ENCODE measurements at regions not wholly inside any gene's neighbourhood (a gene's known extent, or its start where the extent isn't known, plus 50 kb on each side); places are given as distances from the start of the nearest gene placed in this dataset.
A peak's percentile ranks its signal among the peaks of the same experiment; 100 is the strongest.

DNA sequence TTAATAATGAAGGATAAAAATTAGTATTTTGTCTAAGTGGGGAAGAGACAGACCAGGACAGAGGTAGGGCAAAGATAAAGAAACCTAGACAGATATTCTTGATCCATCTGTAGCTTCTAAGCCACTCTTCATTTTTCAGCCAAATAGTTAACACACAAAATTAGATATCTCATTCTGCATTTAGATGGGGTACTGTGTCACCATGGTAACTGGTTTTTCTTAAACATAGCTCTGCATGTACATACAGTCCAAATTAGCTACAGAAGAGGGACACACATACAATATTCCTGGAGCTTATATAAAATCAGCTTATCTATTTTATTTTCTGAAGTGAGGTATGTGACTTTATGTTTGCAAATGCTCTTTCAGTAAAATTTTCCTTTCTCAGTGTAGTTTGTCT is 393.7 kb downstream of the PPP3CA start:
- TF ChIP-seq, protein P1, sequence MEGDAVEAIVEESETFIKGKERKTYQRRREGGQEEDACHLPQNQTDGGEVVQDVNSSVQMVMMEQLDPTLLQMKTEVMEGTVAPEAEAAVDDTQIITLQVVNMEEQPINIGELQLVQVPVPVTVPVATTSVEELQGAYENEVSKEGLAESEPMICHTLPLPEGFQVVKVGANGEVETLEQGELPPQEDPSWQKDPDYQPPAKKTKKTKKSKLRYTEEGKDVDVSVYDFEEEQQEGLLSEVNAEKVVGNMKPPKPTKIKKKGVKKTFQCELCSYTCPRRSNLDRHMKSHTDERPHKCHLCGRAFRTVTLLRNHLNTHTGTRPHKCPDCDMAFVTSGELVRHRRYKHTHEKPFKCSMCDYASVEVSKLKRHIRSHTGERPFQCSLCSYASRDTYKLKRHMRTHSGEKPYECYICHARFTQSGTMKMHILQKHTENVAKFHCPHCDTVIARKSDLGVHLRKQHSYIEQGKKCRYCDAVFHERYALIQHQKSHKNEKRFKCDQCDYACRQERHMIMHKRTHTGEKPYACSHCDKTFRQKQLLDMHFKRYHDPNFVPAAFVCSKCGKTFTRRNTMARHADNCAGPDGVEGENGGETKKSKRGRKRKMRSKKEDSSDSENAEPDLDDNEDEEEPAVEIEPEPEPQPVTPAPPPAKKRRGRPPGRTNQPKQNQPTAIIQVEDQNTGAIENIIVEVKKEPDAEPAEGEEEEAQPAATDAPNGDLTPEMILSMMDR (conservative IDR thresholded peaks at IDR 0.05), result no peak
- TF ChIP-seq ZFX (IDR thresholded peaks at IDR 0.05), result no peak
- no peak overlapping the region for H3K27ac ChIP-seq

DNA sequence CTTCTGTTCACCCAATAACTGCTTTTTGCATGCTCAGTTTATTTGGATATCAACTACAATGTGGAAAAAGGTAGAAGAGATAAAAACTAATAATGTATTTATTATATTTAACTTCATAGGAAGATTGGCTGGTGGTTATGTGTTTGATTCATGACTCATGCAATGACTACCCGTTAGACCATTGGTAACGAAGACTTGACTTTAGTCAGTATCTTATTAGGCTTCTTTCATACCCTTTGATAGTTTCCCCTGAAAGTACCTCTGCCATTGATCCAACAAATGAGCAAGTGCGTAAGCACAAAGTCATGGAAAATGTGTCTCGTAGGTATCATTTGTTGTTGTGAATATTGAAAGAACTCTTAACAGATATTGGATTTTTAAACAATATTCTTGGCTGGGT is 394.7 kb downstream of the PPP3CA start:
- TF ChIP-seq ZFX (IDR thresholded peaks at IDR 0.05), result no peak
- TF ChIP-seq, protein P1 (conservative IDR thresholded peaks at IDR 0.05), result no peak

DNA sequence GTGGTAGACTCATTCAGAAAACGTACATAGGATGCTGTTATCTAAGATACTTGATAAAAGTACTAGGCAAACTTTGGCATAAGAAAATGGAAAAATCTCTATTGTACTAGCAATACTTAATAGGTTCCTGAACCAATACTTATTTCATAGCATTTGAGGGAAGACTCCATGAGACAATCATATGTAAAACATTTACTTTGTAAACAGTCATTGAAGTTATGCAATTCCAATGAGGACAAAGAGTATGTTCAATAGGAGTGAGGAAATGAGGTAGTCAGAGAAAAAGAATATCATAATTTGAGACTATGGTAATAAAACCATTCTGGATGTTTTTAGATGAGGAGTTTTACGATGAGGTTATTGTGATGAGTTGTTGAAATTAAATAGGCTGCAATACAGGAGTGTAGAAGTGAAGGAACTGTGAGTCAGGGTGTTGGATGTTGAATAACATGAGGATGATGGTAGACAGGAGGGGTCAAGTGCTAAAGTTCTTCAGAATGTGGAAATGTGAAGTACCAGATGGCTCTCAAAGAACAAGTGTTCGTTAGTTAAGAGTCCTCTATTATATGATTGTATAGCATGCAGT is 397.9 kb downstream of the PPP3CA start:
- no peak overlapping the region for H3K27ac ChIP-seq
- TF ChIP-seq ZFX (IDR thresholded peaks at IDR 0.05), result no peak
- TF ChIP-seq, protein P1 (conservative IDR thresholded peaks at IDR 0.05), result no peak

More for the DNA sequence above, 394.7 kb downstream of the PPP3CA start:
- no peak overlapping the region for H3K27ac ChIP-seq

DNA sequence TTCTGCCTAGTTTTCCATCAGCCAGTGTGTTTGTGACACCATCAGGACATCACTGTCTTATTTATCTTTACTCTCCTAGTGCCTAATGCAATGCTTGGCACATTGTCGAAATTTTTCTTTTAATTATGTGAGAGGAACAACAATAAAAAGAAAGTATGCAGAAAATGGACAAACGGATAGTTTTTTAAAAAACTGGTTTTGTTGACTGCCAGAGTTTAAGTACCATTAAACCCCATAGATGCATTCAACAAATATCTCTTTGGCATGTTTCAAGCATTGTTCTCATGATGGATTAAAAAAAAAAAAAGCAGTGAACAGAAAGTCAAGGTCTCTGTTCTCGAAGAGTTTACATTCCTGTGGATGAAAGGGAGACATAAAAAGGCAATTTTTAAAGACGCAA is 398.4 kb downstream of the PPP3CA start:
- no peak for TF ChIP-seq ZFX (IDR thresholded peaks at IDR 0.05)
- TF ChIP-seq, protein P1 (conservative IDR thresholded peaks at IDR 0.05), result no peak
- no peak overlapping the region for H3K27ac ChIP-seq

DNA sequence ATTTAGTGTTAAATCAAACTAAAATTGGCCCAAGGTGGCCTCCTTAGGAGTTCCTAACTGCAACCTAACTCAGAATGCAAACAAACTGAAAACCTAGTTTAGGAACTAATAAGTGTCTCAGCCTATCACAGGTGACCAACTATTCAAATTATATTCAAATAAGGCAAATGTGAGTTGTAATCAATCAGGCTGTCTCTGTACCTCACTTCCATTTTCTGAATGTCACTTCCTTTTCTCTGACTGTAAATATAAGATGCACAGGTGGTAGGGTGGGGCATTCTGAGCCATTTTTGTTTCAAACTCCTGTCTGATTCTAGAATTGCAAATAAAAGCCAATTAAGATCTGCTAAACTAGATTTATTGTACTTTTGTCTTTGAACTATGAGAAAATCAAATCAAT is 401.5 kb downstream of the PPP3CA start:
- H3K27ac ChIP-seq, result no peak overlapping the region
- TF ChIP-seq ZFX (IDR thresholded peaks at IDR 0.05), result no peak
- TF ChIP-seq, protein P1 (conservative IDR thresholded peaks at IDR 0.05), result no peak

DNA sequence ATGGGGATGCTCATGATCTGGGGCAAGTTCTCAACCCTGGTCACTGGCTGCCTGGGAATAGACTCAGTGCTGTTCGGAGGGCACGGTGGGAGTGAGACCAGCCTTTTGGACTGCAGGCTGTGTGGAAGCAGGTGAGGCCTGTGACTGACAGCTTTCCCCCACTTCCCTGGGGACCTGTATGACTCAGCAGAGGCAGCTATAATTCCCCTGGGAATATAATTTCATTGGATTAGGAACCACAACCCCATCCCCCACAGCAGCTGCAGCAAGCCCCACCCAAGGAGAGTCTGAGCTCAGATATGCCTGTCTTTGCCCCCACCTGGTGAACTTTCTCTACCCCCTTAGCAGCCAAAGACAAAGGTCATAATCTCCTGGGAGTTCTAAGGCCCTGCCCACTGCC is 408.6 kb downstream of the PPP3CA start:
- H3K27ac ChIP-seq, result 0 out of 2 replicates have a peak overlapping the region, but pooled peaks have one; percentile 4
- TF ChIP-seq, protein P1 (conservative IDR thresholded peaks at IDR 0.05), result no peak
- TF ChIP-seq ZFX (IDR thresholded peaks at IDR 0.05), result no peak

DNA sequence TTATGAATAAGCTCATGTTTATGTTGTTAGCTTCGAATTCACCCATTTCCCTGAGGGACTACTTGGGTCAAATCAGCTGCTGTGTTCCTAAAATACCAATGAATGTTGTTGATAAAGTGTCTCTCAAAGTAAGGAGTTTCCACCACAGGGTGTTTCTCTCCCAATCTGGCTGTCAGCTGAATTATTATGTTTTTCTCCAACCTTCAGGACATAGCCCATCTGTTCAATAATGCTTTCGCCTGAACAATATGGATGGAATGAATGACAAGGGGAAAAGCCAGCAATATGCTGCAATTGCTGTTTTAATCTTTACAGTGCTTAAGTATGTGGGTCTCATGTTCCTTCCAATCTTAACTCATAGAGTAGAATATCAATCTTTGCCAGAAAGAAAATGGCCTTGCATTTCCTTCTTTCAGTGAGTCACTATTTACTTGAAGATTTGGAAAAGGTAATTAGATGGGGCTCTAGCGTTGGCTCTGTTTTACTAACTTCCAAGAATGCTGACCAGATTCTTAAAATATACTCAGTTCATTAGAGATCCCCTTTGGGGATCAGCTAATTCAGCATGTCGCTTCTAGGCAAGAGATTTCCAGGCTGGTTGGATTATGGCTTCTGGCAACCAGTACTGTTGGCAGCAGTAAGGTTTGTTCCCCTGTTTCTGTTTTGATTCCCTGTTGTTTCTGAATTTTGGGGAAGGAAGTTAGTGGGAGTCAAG is 410.5 kb downstream of the PPP3CA start:
- no peak overlapping the region for H3K27ac ChIP-seq
- TF ChIP-seq ZFX (IDR thresholded peaks at IDR 0.05), result no peak
- TF ChIP-seq, protein P1 (conservative IDR thresholded peaks at IDR 0.05), result no peak
